ENCODE measurements at regions not wholly inside any gene's neighbourhood (a gene's known extent, or its start where the extent isn't known, plus 50 kb on each side); places are given as distances from the start of the nearest gene placed in this dataset.

- TF ChIP-seq CTCF (IDR thresholded peaks at IDR 0.05; ENCODE audit: low read depth, low read length): no peak
- H3K4me3 ChIP-seq (replicated peaks in 1 of 2; ENCODE audit: low read depth in 2 of 2, low read length in 2 of 2): no peak overlapping the region
- no peak for DNase-seq (ENCODE audit: low read depth in 2 of 2)
These were observed 199.9 kb upstream of the RBMS3 start for GRCh38 chr3:29080967-29081366.

GRCh38 chr3:29083081-29083480, 197.8 kb upstream of the RBMS3 start:
- no peak for DNase-seq (ENCODE audit: low read depth in 2 of 2)

GRCh38 chr3:29083676-29084075, 197.2 kb upstream of the RBMS3 start:
- DNase-seq (ENCODE audit: low read depth in 2 of 2): peak in 1 of 2 donors; percentile 34

More at GRCh38 chr3:29083081-29083480, 197.8 kb upstream of the RBMS3 start:
- no peak for TF ChIP-seq CTCF (IDR thresholded peaks at IDR 0.05; ENCODE audit: low read depth, low read length)
- no peak overlapping the region for H3K4me3 ChIP-seq (replicated peaks in 1 of 2; ENCODE audit: low read depth in 2 of 2, low read length in 2 of 2)

GRCh38 chr3:29088579-29088978, 192.3 kb upstream of the RBMS3 start:
- DNase-seq (ENCODE audit: low read depth in 2 of 2): no peak
- H3K4me3 ChIP-seq (replicated peaks in 1 of 2; ENCODE audit: low read depth in 2 of 2, low read length in 2 of 2): no peak overlapping the region
- TF ChIP-seq CTCF (IDR thresholded peaks at IDR 0.05; ENCODE audit: low read depth, low read length): no peak

More at GRCh38 chr3:29083676-29084075, 197.2 kb upstream of the RBMS3 start:
- no peak for TF ChIP-seq CTCF (IDR thresholded peaks at IDR 0.05; ENCODE audit: low read depth, low read length)
- H3K4me3 ChIP-seq (replicated peaks in 1 of 2; ENCODE audit: low read depth in 2 of 2, low read length in 2 of 2): no peak overlapping the region

- H3K4me3 ChIP-seq (replicated peaks in 1 of 2; ENCODE audit: low read depth in 2 of 2, low read length in 2 of 2): no peak overlapping the region
- TF ChIP-seq CTCF (IDR thresholded peaks at IDR 0.05; ENCODE audit: low read depth, low read length): no peak
- no peak for DNase-seq (ENCODE audit: low read depth in 2 of 2)
These were observed 189.8 kb upstream of the RBMS3 start for GRCh38 chr3:29090912-29091597.

- no peak overlapping the region for H3K4me3 ChIP-seq (replicated peaks in 1 of 2; ENCODE audit: low read depth in 2 of 2, low read length in 2 of 2)
- peak in 1 of 2 donors; percentile 0 for DNase-seq (ENCODE audit: low read depth in 2 of 2)
These were observed 189.2 kb upstream of the RBMS3 start for GRCh38 chr3:29091599-29092189.

More at GRCh38 chr3:29091599-29092189, 189.2 kb upstream of the RBMS3 start:
- TF ChIP-seq CTCF (IDR thresholded peaks at IDR 0.05; ENCODE audit: low read depth, low read length): no peak

All from cardiac fibroblast (primary cell).